ENCODE measurements at regions not wholly inside any gene's neighbourhood (a gene's known extent, or its start where the extent isn't known, plus 50 kb on each side); places are given as distances from the start of the nearest gene placed in this dataset.

DNA sequence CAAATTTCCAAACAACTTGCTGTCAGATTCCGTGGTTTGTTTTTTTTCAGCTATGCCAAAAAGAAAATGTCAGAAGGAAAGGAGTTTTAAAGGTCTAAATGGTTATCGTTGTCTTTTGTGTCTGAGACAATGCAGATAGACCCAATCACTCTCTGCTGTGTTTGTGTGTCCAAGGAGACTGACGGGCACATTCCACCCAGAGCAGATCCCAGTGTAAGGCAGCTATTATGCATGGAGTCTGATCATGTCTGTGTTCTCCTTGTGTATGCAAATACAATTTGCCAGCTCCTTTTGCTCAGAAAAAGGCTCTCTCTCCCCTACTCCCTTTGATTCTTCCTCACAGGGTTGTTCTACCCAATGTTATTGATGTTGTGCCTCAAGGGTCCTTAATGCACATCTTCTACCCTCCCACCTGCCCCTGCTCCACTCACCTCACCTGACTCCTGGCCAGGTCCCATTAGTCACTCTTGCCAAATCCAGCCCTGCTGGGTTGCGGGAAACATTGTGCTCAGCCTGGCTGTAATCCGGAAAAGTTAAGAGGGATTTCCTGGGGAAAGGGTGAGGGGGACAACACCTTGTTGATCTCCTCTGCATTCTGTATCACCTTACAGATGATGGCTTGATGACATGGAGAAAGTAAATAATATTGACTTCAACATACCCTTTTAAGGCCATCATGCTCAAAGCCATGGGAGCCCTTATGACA lies 61.0 kb downstream of the OTOL1 start:
- Histone ChIP-seq H3K79me2 (ENCODE audit: low read length) (no peaks in the 10 kb centered on the region), H3K4me2 (ENCODE audit: low read length) (0 out of 2 replicates have a peak overlapping the region, but pooled peaks have one; percentile 17), H3K27ac (ENCODE audit: low read length) (no peak overlapping the region), H3F3A (ENCODE audit: low read length, unreplicated experiment) (no peaks in the 10 kb centered on the region), H3K9me2 (replicated peaks; ENCODE audit: low read length) (no peaks in the 10 kb centered on the region), H3K4me3 (ENCODE audit: low read length) (no peak overlapping the region), H3K9ac (ENCODE audit: low read length) (no peak overlapping the region), H4K20me1 (ENCODE audit: low read length) (no peaks in the 10 kb centered on the region), H3K4me1 (ENCODE audit: insufficient read depth, low read length) (peaks cover 39% of the 10 kb centered on the region), H3K9me3 (ENCODE audit: low read length) (no peaks in the 10 kb centered on the region), H3K36me3 (ENCODE audit: low read depth, low read length) (no peaks in the 10 kb centered on the region), H2AFZ (ENCODE audit: low read length) (no peak overlapping the region), H3K27me3 (ENCODE audit: low read length) (no peaks in the 10 kb centered on the region)
- ChIA-PET CTCF (no interaction called here), POLR2A (ENCODE audit: unreplicated experiment) (no interaction called here)
- intact Hi-C loops (cut with micrococcal nuclease), result loop anchor here (5.0 kb wide), 2 partner anchors 115 to 1485 kb away; no protein-coding TSS in a partner anchor
- peak; percentile 62 for DNase-seq
- TF ChIP-seq EZH2 (IDR thresholded peaks at IDR 0.05; ENCODE audit: low read length, unreplicated experiment) (no peak), EZH2phosphoT487 (IDR thresholded peaks at IDR 0.05; ENCODE audit: borderline replicate concordance, low read length) (no peak)
- TF ChIP-seq, protein P1, sequence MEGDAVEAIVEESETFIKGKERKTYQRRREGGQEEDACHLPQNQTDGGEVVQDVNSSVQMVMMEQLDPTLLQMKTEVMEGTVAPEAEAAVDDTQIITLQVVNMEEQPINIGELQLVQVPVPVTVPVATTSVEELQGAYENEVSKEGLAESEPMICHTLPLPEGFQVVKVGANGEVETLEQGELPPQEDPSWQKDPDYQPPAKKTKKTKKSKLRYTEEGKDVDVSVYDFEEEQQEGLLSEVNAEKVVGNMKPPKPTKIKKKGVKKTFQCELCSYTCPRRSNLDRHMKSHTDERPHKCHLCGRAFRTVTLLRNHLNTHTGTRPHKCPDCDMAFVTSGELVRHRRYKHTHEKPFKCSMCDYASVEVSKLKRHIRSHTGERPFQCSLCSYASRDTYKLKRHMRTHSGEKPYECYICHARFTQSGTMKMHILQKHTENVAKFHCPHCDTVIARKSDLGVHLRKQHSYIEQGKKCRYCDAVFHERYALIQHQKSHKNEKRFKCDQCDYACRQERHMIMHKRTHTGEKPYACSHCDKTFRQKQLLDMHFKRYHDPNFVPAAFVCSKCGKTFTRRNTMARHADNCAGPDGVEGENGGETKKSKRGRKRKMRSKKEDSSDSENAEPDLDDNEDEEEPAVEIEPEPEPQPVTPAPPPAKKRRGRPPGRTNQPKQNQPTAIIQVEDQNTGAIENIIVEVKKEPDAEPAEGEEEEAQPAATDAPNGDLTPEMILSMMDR (conservative IDR thresholded peaks at IDR 0.05; ENCODE audit: low read depth, low read length), result no peak
- ATAC-seq, result no peak
- no TSS peak for BruUV-seq (replicated peaks)

DNA sequence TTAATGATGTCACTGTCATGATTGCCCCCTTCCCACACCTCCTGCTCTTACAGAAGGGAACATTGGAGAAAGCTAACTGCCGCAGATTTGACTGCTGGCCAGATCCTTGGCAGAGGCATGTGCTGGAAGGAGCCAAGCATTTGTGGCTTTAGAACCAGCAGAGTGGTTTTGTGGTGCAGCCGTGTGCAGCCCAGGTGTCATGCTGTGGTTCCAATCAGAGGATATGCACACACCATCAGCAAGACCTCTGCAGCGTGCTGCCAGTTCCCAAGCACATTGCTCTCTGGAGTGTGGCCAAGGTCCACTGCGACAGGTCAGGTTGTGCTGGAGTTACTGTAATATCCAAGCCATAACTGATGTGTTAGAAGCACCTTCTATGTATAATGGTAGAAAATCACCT lies 61.6 kb downstream of the OTOL1 start:
- DNase-seq (peak; percentile 73), ATAC-seq (no peak)
- H3K27me3 ChIP-seq (ENCODE audit: low read length), result no peaks in the 10 kb centered on the region
- H3K27ac ChIP-seq (ENCODE audit: low read length), result no peak overlapping the region
- H3K9me2 ChIP-seq (replicated peaks; ENCODE audit: low read length), result no peaks in the 10 kb centered on the region
- no peaks in the 10 kb centered on the region for H4K20me1 ChIP-seq (ENCODE audit: low read length)
- no peak overlapping the region for H2AFZ ChIP-seq (ENCODE audit: low read length)
- peaks cover 34% of the 10 kb centered on the region for H3K4me1 ChIP-seq (ENCODE audit: insufficient read depth, low read length)
- TF ChIP-seq EZH2 (IDR thresholded peaks at IDR 0.05; ENCODE audit: low read length, unreplicated experiment) (no peak), EZH2phosphoT487 (IDR thresholded peaks at IDR 0.05; ENCODE audit: borderline replicate concordance, low read length) (no peak)
- TF ChIP-seq, protein P1 (conservative IDR thresholded peaks at IDR 0.05; ENCODE audit: low read depth, low read length), result no peak
- H3F3A ChIP-seq (ENCODE audit: low read length, unreplicated experiment), result no peaks in the 10 kb centered on the region
- no peaks in the 10 kb centered on the region for H3K79me2 ChIP-seq (ENCODE audit: low read length)
- H3K4me3 ChIP-seq (ENCODE audit: low read length), result no peak overlapping the region
- H3K36me3 ChIP-seq (ENCODE audit: low read depth, low read length), result no peaks in the 10 kb centered on the region
- 0 out of 2 replicates have a peak overlapping the region, but pooled peaks have one; percentile 17 for H3K4me2 ChIP-seq (ENCODE audit: low read length)
- H3K9ac ChIP-seq (ENCODE audit: low read length), result no peak overlapping the region
- no TSS peak for BruUV-seq (replicated peaks)
- ChIA-PET POLR2A (ENCODE audit: unreplicated experiment) (no interaction called here), CTCF (interaction anchor here (0.9 kb wide), 1 partner anchor 108 kb away, joined by 3 read pairs; no protein-coding TSS in a partner anchor)
- intact Hi-C loops (cut with micrococcal nuclease), result loop anchor here (5.0 kb wide), 2 partner anchors 116 to 1484 kb away; no protein-coding TSS in a partner anchor
- H3K9me3 ChIP-seq (ENCODE audit: low read length), result no peaks in the 10 kb centered on the region
